Inferior parietal cortex (tissue), 1 donor: ENCODE measurements at regions not wholly inside any gene's neighbourhood (a gene's known extent, or its start where the extent isn't known, plus 50 kb on each side); places are given as distances from the start of the nearest gene placed in this dataset.

Experiments used
- DNase-seq: peaks from one replicate; pipeline ENCODE4 v3.0.0-alpha.2; 2016; ENCODE audit errors: extremely low spot score

- no peak for DNase-seq
Observed at GRCh38 chr11:70739811-70740487, 341.6 kb downstream of the CTTN start.

GRCh38 chr11:70740488-70740851 lies 342.1 kb downstream of the CTTN start:
- DNase-seq = no peak

GRCh38 chr11:70741085-70741484 lies 342.8 kb downstream of the CTTN start:
- DNase-seq = no peak

GRCh38 chr11:70742553-70743291 lies 344.4 kb downstream of the CTTN start:
- no peak for DNase-seq

GRCh38 chr11:70743329-70743728 lies 345.0 kb downstream of the CTTN start:
- DNase-seq = no peak

GRCh38 chr11:70743941-70744351 lies 345.6 kb downstream of the CTTN start:
- DNase-seq = no peak

- no peak for DNase-seq
Observed at GRCh38 chr11:70744396-70745185, 346.3 kb downstream of the CTTN start.

GRCh38 chr11:70745451-70745850 lies 347.1 kb downstream of the CTTN start:
- DNase-seq = no peak

GRCh38 chr11:70745941-70746340 lies 347.6 kb downstream of the CTTN start:
- DNase-seq = no peak

GRCh38 chr11:70746351-70746750 lies 348.0 kb downstream of the CTTN start:
- no peak for DNase-seq

- no peak for DNase-seq
Observed at GRCh38 chr11:70747285-70747684, 349.0 kb downstream of the CTTN start.

- no peak for DNase-seq
Observed at GRCh38 chr11:70747921-70748320, 349.6 kb downstream of the CTTN start.

GRCh38 chr11:70751142-70751734 lies 352.9 kb downstream of the CTTN start:
- no peak for DNase-seq

- peak; percentile 80 for DNase-seq
Observed at GRCh38 chr11:70755410-70756158, 357.3 kb downstream of the CTTN start.

- no peak for DNase-seq
Observed at GRCh38 chr11:70756341-70756740, 358.0 kb downstream of the CTTN start.

GRCh38 chr11:70756756-70757155 lies 358.4 kb downstream of the CTTN start:
- no peak for DNase-seq

GRCh38 chr11:70757241-70757640 lies 358.9 kb downstream of the CTTN start:
- DNase-seq = no peak

GRCh38 chr11:70758206-70758605 lies 359.9 kb downstream of the CTTN start:
- DNase-seq = no peak

- DNase-seq = no peak
Observed at GRCh38 chr11:70759846-70760245, 361.5 kb downstream of the CTTN start.

GRCh38 chr11:70760416-70761020 lies 362.2 kb downstream of the CTTN start:
- no peak for DNase-seq
